H1 (cell line): ENCODE measurements at regions not wholly inside any gene's neighbourhood (a gene's known extent, or its start where the extent isn't known, plus 50 kb on each side); places are given as distances from the start of the nearest gene placed in this dataset.

ENCODE experiments used
- EZH2 ChIP-seq: fragments of 200-600 bp; sonication (generic); IDR thresholded peaks from 2 replicates; pipeline ENCODE4 v1.7.1; 2012; ENCODE audit warnings: low read depth, mild to moderate bottlenecking, moderate library complexity, low read length, inconsistent platforms; ENCODE audit not compliant: severe bottlenecking
- HDAC2 ChIP-seq, 2 experiments: fragments of 300-600 bp in 1 of 2; sonication (generic) in 1 of 2; IDR thresholded peaks; 2 replicates each; pipeline ENCODE4 v1.6.1; 2011 to 2012; ENCODE audit warnings: low read depth in 2 of 2, low read length in 2 of 2, mild to moderate bottlenecking in 2 of 2, moderate library complexity in 2 of 2, borderline replicate concordance in 1 of 2, inconsistent platforms in 1 of 2
- POLR2A ChIP-seq, 2 experiments: IDR thresholded peaks; 1 replicate in 1 of 2; 2 replicates in 1 of 2; pipeline ENCODE4 v1.6.1; 2011; ENCODE audit warnings: low read depth in 2 of 2, low read length in 2 of 2, mild to moderate bottlenecking in 2 of 2; ENCODE audit errors: control extremely low read depth in 1 of 2
- POLR2AphosphoS5 ChIP-seq: IDR thresholded peaks from 2 replicates; pipeline ENCODE4 v1.6.1; 2011; ENCODE audit warnings: low read depth, low read length
- RBBP5 ChIP-seq: IDR thresholded peaks from 2 replicates; pipeline ENCODE4 v1.7.1; 2012; ENCODE audit warnings: low read depth, mild to moderate bottlenecking, inconsistent platforms, low read length, moderate library complexity, borderline replicate concordance
- RFX5 ChIP-seq: IDR thresholded peaks from 2 replicates; pipeline ENCODE4 v1.6.1; 2011; ENCODE audit warnings: low read depth, low read length, improper control_type of control experiment, borderline replicate concordance
- TAF1 ChIP-seq: IDR thresholded peaks from 2 replicates; pipeline ENCODE4 v1.6.1; 2011; ENCODE audit warnings: mild to moderate bottlenecking, low read depth, low read length
- TBP ChIP-seq: IDR thresholded peaks from 2 replicates; pipeline ENCODE4 v1.6.1; 2011; ENCODE audit warnings: low read depth, low read length, improper control_type of control experiment
- YY1 ChIP-seq: IDR thresholded peaks from 2 replicates; pipeline ENCODE4 v1.6.1; 2011; ENCODE audit warnings: low read depth, mild to moderate bottlenecking, low read length
- TF ChIP-seq, protein P1 (sequence below): IDR thresholded peaks from 2 replicates; pipeline ENCODE4 v1.6.1; 2011; ENCODE audit warnings: low read depth, mild to moderate bottlenecking, low read length; ENCODE audit not compliant: insufficient read depth
- TF ChIP-seq, protein P2 (sequence below), 3 experiments: IDR thresholded peaks; 1 replicate in 2 of 3; 2 replicates in 1 of 3; pipeline versions ENCODE4 v1.5.1 to v1.6.1; 2011; ENCODE audit warnings: low read length in 3 of 3, mild to moderate bottlenecking in 3 of 3, inconsistent platforms in 2 of 3, low read depth in 1 of 3, moderate library complexity in 1 of 3; ENCODE audit not compliant: insufficient read depth in 1 of 3; ENCODE audit errors: control extremely low read depth in 1 of 3

DNA sequence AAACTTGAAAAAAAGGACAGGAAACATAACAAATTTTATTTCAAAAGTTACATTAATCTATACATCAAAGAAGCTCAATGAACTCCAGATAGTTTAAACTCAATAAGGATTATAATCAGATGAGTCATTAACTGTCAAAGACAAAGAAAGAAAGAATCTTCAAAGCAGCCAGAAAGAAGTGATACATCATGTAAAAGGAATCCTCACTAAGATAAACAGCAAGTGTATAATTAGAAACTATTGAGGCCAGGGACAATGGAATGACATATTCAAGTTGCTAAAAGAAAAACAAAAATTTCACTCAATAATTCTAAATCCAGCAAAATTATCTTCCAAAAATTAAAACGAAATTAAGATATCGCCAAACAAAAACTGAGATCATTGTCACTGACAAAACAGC, 161.6 kb upstream of the NWD2 start:
- TF ChIP-seq RFX5 (no peak), POLR2AphosphoS5 (no peak), EZH2 (no peak), RBBP5 (no peak), POLR2A (IDR thresholded peaks at IDR 0.05; ENCODE audit: control extremely low read depth in 1 of 2, low read depth in 2 of 2, low read length in 2 of 2) (no peak), YY1 (no peak), TAF1 (no peak), HDAC2 (IDR thresholded peaks at IDR 0.05; ENCODE audit: borderline replicate concordance in 1 of 2, low read depth in 2 of 2, low read length in 2 of 2) (no peak), TBP (no peak)
- TF ChIP-seq, protein P1, sequence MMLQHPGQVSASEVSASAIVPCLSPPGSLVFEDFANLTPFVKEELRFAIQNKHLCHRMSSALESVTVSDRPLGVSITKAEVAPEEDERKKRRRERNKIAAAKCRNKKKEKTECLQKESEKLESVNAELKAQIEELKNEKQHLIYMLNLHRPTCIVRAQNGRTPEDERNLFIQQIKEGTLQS, result no peak
- TF ChIP-seq, protein P2, sequence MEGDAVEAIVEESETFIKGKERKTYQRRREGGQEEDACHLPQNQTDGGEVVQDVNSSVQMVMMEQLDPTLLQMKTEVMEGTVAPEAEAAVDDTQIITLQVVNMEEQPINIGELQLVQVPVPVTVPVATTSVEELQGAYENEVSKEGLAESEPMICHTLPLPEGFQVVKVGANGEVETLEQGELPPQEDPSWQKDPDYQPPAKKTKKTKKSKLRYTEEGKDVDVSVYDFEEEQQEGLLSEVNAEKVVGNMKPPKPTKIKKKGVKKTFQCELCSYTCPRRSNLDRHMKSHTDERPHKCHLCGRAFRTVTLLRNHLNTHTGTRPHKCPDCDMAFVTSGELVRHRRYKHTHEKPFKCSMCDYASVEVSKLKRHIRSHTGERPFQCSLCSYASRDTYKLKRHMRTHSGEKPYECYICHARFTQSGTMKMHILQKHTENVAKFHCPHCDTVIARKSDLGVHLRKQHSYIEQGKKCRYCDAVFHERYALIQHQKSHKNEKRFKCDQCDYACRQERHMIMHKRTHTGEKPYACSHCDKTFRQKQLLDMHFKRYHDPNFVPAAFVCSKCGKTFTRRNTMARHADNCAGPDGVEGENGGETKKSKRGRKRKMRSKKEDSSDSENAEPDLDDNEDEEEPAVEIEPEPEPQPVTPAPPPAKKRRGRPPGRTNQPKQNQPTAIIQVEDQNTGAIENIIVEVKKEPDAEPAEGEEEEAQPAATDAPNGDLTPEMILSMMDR (IDR thresholded peaks at IDR 0.05; ENCODE audit: control extremely low read depth in 1 of 3, insufficient read depth in 1 of 3, low read depth in 1 of 3, low read length in 3 of 3), result no peak
